ENCODE measurements at regions not wholly inside any gene's neighbourhood (a gene's known extent, or its start where the extent isn't known, plus 50 kb on each side); places are given as distances from the start of the nearest gene placed in this dataset.

DNA sequence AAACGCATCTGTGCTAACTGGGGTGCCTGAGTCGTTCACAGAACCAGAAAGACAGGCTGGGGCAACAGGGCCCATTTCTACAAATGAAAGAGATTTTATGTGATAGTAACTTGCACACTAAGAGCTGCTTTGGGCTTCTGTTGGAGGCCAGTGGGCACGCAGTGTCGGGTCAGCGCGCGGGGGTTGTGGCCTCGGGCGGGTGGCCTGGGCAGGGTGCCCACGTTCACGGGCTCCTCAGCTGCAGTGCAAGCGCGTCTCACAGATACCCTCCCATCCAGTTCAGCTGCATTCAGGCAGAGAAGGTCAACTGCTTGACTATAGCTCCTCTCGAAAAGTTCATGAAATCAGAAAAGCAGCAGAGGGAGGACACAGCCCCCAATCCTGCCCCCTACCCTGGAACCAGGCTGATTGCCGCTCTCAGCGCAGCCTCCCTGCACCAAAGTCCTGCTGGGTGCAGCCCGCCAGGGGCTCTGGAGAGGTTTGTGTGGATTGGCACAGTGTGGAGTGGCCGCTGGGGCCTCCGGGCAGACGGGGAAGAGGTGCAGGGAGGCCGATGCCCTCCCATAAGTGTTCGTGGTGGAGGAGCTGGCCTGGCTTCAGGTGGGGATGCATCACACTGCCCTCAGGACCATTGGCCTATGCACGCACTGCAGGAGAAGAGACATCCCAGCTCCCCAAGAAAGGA, 582.8 kb downstream of the TCERG1L start:
- intact Hi-C loops (cut with DNase I; ENCODE audit: low total_unique reads), result no loop called here
- no peak for TF ChIP-seq POLR2A (IDR thresholded peaks at IDR 0.05)
- TF ChIP-seq, protein P1, sequence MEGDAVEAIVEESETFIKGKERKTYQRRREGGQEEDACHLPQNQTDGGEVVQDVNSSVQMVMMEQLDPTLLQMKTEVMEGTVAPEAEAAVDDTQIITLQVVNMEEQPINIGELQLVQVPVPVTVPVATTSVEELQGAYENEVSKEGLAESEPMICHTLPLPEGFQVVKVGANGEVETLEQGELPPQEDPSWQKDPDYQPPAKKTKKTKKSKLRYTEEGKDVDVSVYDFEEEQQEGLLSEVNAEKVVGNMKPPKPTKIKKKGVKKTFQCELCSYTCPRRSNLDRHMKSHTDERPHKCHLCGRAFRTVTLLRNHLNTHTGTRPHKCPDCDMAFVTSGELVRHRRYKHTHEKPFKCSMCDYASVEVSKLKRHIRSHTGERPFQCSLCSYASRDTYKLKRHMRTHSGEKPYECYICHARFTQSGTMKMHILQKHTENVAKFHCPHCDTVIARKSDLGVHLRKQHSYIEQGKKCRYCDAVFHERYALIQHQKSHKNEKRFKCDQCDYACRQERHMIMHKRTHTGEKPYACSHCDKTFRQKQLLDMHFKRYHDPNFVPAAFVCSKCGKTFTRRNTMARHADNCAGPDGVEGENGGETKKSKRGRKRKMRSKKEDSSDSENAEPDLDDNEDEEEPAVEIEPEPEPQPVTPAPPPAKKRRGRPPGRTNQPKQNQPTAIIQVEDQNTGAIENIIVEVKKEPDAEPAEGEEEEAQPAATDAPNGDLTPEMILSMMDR (IDR thresholded peaks at IDR 0.05), result no peak
- Histone ChIP-seq H3K27me3 (no peaks in the 10 kb centered on the region), H3K4me3 (no peak overlapping the region), H3K27ac (no peak overlapping the region), H3K9me3 (no peaks in the 10 kb centered on the region), H3K4me1 (no peaks in the 10 kb centered on the region), H3K36me3 (no peaks in the 10 kb centered on the region)
- DNase-seq, result no peak

DNA sequence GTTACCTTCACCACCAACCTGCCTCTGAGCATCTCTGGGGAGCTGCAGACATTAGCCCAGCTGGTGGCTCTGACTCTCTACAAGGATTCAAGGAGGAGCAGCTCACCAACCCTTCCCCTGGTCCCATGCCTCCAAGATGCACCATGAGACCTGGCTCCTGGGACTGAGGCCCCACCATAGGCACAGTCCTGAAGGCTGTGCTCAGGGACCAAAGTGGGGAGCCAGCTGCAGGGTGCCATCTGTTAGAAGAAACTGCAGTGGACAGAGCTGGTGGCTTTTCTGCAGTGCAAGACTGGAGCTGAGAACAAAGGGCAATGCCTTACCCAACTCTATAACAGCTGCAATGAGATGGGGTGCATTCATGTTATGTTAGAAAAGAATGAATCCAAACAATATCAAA, 581.6 kb downstream of the TCERG1L start:
- intact Hi-C loops (cut with DNase I; ENCODE audit: low total_unique reads), result no loop called here
- Histone ChIP-seq H3K27ac (no peak overlapping the region), H3K36me3 (no peaks in the 10 kb centered on the region), H3K9me3 (no peaks in the 10 kb centered on the region), H3K4me1 (no peaks in the 10 kb centered on the region), H3K4me3 (no peak overlapping the region), H3K27me3 (no peaks in the 10 kb centered on the region)
- no peak for TF ChIP-seq POLR2A (IDR thresholded peaks at IDR 0.05)
- TF ChIP-seq, protein P1 (IDR thresholded peaks at IDR 0.05), result no peak
- DNase-seq, result no peak

DNA sequence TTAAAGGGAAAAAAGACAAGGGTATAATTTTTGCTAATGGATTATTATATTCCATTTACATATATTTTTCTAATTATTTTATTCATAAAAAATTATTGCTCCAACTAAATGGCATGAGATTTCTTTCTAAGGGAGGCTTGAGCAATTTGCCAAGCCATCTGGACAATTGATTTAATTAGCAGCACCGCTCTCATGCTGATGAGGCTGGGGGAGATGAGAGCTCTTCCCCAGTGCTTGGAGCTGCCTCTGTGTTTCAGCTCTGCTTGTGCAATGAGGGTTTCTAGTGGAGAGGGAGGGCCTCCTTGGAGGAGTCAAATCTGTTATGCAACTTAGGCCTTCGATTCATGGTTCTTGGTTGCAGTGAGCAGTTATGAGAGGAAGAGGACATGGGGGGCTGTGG, 574.3 kb downstream of the TCERG1L start:
- no peaks in the 10 kb centered on the region for H3K4me1 ChIP-seq
- intact Hi-C loops (cut with DNase I; ENCODE audit: low total_unique reads), result no loop called here
- no peak for DNase-seq
- TF ChIP-seq POLR2A (IDR thresholded peaks at IDR 0.05), result no peak
- TF ChIP-seq, protein P1 (IDR thresholded peaks at IDR 0.05), result no peak
- no peaks in the 10 kb centered on the region for H3K9me3 ChIP-seq
- no peaks in the 10 kb centered on the region for H3K27me3 ChIP-seq
- no peak overlapping the region for H3K4me3 ChIP-seq
- H3K36me3 ChIP-seq, result no peaks in the 10 kb centered on the region
- H3K27ac ChIP-seq, result no peak overlapping the region

- no peaks in the 10 kb centered on the region for H3K4me1 ChIP-seq
- no peak for TF ChIP-seq POLR2A (IDR thresholded peaks at IDR 0.05)
- TF ChIP-seq, protein P1 (IDR thresholded peaks at IDR 0.05), result no peak
- no peak overlapping the region for H3K4me3 ChIP-seq
- no peaks in the 10 kb centered on the region for H3K36me3 ChIP-seq
- no peak overlapping the region for H3K27ac ChIP-seq
- H3K9me3 ChIP-seq, result no peaks in the 10 kb centered on the region
- no peak for DNase-seq
- H3K27me3 ChIP-seq, result no peaks in the 10 kb centered on the region
- intact Hi-C loops (cut with DNase I; ENCODE audit: low total_unique reads), result no loop called here
Observed at GRCh38 chr10:130737621-130738020, 573.9 kb downstream of the TCERG1L start.

DNA sequence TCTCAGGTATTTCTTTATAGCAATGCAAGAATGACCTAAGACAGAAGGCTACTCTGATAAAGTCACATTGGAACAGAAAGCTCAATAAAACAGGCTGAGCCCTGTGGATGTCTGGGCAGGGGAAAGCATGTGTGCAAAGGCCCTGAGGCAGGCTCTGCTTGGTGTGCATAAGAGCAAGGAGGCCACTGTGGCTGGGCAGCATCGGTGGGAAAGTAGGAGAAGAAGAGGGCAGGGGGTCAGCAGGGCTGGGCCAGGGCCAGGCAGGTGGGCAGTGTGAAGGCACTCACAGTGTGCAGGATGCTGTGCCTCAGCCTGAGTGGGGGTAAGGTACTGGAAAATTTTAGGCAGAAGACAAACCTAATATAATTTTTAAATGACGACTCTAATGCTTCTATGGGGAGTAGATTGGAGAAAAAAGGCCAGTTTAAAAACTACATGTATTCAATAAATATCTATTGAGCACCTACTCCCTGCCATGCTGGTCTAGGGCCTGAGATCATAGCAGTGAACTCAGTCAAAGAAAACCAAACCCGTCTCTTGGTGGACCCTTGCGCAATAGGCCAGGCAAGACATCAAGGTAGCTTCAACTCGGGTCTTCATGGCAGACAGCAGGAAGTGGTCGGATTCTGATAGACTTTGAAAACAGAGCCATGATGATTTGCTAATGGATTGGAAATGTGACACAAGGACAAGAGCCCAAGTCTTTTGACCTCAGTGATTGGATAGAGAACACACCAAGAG, 572.3 kb downstream of the TCERG1L start:
- TF ChIP-seq, protein P1 (IDR thresholded peaks at IDR 0.05), result no peak
- no peak for TF ChIP-seq POLR2A (IDR thresholded peaks at IDR 0.05)
- Histone ChIP-seq H3K4me3 (no peak overlapping the region), H3K27me3 (no peaks in the 10 kb centered on the region), H3K4me1 (no peaks in the 10 kb centered on the region), H3K27ac (no peak overlapping the region), H3K36me3 (no peaks in the 10 kb centered on the region), H3K9me3 (no peaks in the 10 kb centered on the region)
- DNase-seq, result no peak
- intact Hi-C loops (cut with DNase I; ENCODE audit: low total_unique reads), result no loop called here
